Glomerular visceral epithelial cell (primary cell): ENCODE measurements at regions not wholly inside any gene's neighbourhood (a gene's known extent, or its start where the extent isn't known, plus 50 kb on each side); places are given as distances from the start of the nearest gene placed in this dataset.

Experiments
- DNase-seq: peaks from one replicate; pipeline ENCODE4 v3.0.0-alpha.2; 2016; ENCODE audit errors: extremely low spot score

- no peak for DNase-seq
Observed at GRCh38 chr7:106482091-106482490, 178.9 kb downstream of the CCDC71L start.

- no peak for DNase-seq
Observed at GRCh38 chr7:106480616-106481031, 180.3 kb downstream of the CCDC71L start.

GRCh38 chr7:106480161-106480579 is 180.8 kb downstream of the CCDC71L start:
- DNase-seq = no peak

- no peak for DNase-seq
Observed at GRCh38 chr7:106476751-106477150, 184.2 kb downstream of the CCDC71L start.

- no peak for DNase-seq
Observed at GRCh38 chr7:106472741-106473140, 188.0 kb upstream of the NAMPT start.

GRCh38 chr7:106471686-106472440 is 187.1 kb upstream of the NAMPT start:
- DNase-seq = no peak

GRCh38 chr7:106471021-106471420 is 186.2 kb upstream of the NAMPT start:
- no peak for DNase-seq

GRCh38 chr7:106466867-106467266 is 182.1 kb upstream of the NAMPT start:
- no peak for DNase-seq

GRCh38 chr7:106465704-106466468 is 181.1 kb upstream of the NAMPT start:
- DNase-seq = no peak

- no peak for DNase-seq
Observed at GRCh38 chr7:106464651-106465050, 179.9 kb upstream of the NAMPT start.

- DNase-seq = no peak
Observed at GRCh38 chr7:106463851-106464611, 179.2 kb upstream of the NAMPT start.

- DNase-seq = no peak
Observed at GRCh38 chr7:106462914-106463482, 178.2 kb upstream of the NAMPT start.

- DNase-seq = peak; percentile 44
Observed at GRCh38 chr7:106462365-106462859, 177.6 kb upstream of the NAMPT start.

GRCh38 chr7:106460792-106461254 is 176.0 kb upstream of the NAMPT start:
- peak; percentile 16 for DNase-seq

GRCh38 chr7:106459397-106460072 is 174.8 kb upstream of the NAMPT start:
- no peak for DNase-seq

GRCh38 chr7:106457678-106458077 is 172.9 kb upstream of the NAMPT start:
- DNase-seq = no peak

GRCh38 chr7:106456329-106456728 is 171.5 kb upstream of the NAMPT start:
- DNase-seq = no peak

GRCh38 chr7:106452031-106452851 is 167.5 kb upstream of the NAMPT start:
- DNase-seq = no peak

- no peak for DNase-seq
Observed at GRCh38 chr7:106451171-106451570, 166.4 kb upstream of the NAMPT start.

GRCh38 chr7:106450716-106451115 is 165.9 kb upstream of the NAMPT start:
- no peak for DNase-seq
